Urothelium cell line (cell line): ENCODE measurements at regions not wholly inside any gene's neighbourhood (a gene's known extent, or its start where the extent isn't known, plus 50 kb on each side); places are given as distances from the start of the nearest gene placed in this dataset.

ENCODE experiments used
- DNase-seq: peaks from one replicate; pipeline ENCODE4 v3.0.0; 2011; ENCODE audit warnings: low spot score, mixed read lengths
- FAIRE-seq: peaks from 2 replicates; lab custom pipeline; 2011; peaks lifted over from hg19 to GRCh38; lab: Jason Lieb, UNC

- no peak for DNase-seq
- FAIRE-seq = no peak
These were observed 51.0 kb upstream of the DSC1 start for GRCh38 chr18:31213641-31214040.

- DNase-seq = no peak
- no peak for FAIRE-seq
These were observed 54.6 kb upstream of the DSC1 start for GRCh38 chr18:31217038-31217849.

GRCh38 chr18:31218671-31219383, 56.2 kb upstream of the DSC1 start:
- no peak for DNase-seq
- FAIRE-seq = no peak

- FAIRE-seq (no peak), DNase-seq (no peak)
These were observed 56.7 kb upstream of the DSC1 start for GRCh38 chr18:31219395-31219794.

GRCh38 chr18:31223371-31223770, 60.7 kb upstream of the DSC1 start:
- FAIRE-seq = no peak
- no peak for DNase-seq

- peak; percentile 4 for DNase-seq
- FAIRE-seq = no peak
These were observed 63.0 kb upstream of the DSC1 start for GRCh38 chr18:31225668-31226067.

- FAIRE-seq (no peak), DNase-seq (no peak)
These were observed 65.0 kb upstream of the DSC1 start for GRCh38 chr18:31227497-31228229.

DNA sequence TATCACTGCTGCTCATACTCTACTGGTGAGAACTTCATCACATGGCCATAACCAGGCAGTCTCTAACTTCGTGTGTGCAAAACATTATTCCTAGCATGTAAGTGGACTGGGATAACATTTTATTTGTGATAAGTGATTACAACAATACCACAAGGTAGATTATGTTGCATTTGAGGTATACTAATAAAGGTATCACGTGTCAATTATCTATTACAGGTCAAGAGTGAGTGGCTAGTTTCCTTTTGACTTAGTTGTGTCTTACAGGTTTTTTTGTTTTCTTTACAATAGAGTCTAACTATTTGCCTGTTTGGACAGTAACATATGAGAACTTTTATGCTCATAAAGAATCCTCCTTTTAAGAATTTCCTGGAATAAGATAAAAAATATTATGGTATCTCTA, 67.2 kb upstream of the DSC1 start:
- DNase-seq = no peak
- no peak for FAIRE-seq

GRCh38 chr18:31230495-31230894, 67.8 kb upstream of the DSC1 start:
- FAIRE-seq (no peak), DNase-seq (peak; percentile 23)

DNA sequence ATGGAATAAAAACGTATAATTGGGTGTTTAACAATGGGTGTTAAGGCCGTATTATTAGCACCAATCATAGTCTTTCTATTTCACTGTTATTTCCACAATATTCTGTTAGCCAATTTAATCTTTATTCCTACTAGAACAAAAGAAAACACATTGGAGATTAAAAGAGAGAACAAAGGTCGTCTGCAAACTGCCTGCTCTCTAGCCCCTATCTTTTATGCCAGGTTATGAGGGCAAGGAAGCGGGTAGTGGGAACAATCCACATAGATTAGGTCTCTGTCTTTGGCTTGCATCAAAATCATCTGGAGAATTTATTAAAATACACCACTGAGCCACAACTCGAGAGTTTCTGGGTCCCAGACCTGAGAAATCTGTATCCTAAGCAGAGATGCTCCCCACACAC, 69.4 kb upstream of the DSC1 start:
- no peak for DNase-seq
- no peak for FAIRE-seq

DNA sequence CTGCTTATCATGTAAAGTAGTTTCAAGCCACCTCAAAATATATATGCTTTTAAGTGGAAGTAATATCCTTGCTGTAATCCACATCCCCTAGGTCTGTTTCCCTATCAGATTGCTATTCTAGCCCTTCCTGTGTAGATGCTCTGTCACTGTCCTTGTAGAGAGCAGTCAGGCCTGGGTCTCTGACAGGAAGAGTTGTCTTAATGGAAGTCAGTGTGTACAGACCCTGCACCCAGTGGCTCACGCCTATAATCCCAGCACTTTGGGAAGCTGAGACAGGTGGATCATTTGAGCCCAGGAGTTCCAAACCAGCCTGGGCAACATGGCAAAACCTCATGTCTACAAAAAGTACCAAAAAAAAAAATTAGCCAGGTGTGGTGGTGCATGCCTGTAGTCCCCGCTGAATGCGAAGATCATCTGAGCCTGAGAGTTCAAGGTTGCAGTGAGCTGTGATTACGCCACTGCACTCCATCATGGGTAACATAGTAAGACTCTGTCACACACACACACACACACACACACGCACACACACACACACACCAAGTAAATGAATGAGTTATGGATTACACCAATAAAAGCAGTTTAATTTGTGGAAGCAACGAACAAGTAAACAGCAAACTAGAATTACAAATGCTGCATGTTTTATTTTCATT, 70.2 kb upstream of the DSC1 start:
- DNase-seq = no peak
- no peak for FAIRE-seq

DNA sequence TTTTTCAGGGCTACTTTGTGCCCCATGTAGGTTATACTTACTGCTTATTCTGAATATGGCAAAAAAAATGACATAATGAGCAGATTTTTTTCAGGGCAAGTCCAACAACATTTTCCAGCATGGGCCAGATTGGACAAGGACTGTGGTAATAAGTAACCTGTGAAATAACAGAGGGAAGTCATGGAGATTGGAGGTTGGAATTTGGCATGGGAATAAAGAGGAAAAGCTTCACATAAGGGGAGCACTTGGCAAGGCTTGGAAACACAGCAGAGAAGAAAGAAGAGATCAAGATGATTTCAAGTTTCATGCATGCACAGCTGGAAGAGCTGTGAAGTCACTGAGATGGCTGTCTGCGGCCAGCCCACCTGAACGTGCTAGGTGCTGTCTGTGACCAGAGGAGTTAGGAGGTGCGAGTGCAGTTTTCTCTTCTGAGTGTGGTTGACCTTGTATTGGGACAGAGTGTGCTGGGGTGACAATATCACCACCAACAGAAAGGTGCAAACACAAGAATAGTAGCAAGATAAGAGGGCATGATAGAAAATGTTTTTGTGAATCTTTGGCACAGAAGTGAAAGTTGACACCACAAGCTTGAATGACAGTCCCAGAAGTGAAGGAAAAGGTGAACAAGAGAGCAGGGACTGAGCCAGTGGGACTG, 71.1 kb upstream of the DSC1 start:
- FAIRE-seq (no peak), DNase-seq (no peak)

GRCh38 chr18:31235856-31236255, 73.2 kb upstream of the DSC1 start:
- FAIRE-seq (no peak), DNase-seq (no peak)

GRCh38 chr18:31237142-31237541, 74.5 kb upstream of the DSC1 start:
- FAIRE-seq = no peak
- DNase-seq = no peak

GRCh38 chr18:31241425-31241824, 76.5 kb upstream of the DSG1 start:
- DNase-seq (no peak), FAIRE-seq (no peak)

GRCh38 chr18:31241900-31242409, 76.0 kb upstream of the DSG1 start:
- DNase-seq (peak; percentile 31), FAIRE-seq (no peak)

GRCh38 chr18:31243740-31244512, 74.0 kb upstream of the DSG1 start:
- FAIRE-seq (no peak), DNase-seq (no peak)

DNA sequence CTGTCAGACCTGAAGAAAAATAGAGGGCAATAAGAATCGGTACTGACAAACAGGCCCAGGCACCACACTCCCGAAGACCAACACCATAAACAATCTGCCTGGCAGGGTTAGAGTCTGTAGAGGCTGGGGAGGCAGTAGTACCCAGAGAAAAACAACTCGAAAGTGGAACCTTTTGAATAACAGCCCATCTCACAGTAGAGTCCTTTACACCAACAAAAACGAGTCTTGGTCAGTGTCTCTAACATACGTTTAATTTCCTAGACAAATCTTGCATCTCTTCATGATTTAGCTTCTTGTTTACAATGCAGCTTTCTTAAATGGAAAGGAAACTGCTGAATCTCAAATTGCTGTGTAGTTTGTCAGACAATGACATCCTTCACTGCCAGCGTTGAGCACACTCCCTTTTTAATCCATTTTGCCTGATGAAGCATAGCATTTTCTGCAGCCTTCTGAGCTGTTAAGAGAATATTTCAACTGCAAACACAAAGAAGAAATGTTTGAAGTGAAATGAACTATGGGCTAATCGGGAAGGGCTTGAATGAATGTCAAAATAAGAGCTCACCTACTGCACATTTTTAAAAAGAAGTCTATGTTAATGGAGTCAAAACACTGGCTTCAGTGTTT, 73.1 kb upstream of the DSG1 start:
- FAIRE-seq (no peak), DNase-seq (no peak)

GRCh38 chr18:31245820-31246219, 72.1 kb upstream of the DSG1 start:
- DNase-seq = no peak
- FAIRE-seq = no peak
